ENCODE measurements at regions not wholly inside any gene's neighbourhood (a gene's known extent, or its start where the extent isn't known, plus 50 kb on each side); places are given as distances from the start of the nearest gene placed in this dataset.
A peak's percentile ranks its signal among the peaks of the same experiment; 100 is the strongest.

DNA sequence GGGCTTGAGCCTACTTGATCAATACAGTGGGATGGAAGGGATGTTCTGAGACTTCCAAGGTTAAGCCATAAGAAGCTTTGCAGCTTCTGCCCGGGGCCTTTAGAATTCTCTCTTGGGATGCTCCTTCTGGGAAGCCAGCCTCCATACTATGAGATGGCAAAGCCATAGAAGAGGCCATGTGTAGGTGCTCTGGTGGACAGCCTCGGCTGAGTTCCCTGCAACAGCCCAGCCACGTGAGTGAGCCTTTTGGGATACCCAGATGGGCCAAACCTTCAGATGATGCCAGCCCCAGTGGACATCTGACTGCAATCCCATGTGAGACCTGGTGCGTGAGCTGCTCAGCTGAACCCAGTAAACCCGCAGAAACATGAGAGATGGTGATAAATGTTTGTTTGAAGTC, 370.6 kb downstream of the RPS24 start:
- Histone ChIP-seq H3K4me1 (ENCODE audit: control insufficient read depth, extremely low read depth, insufficient read depth, low read length) (no peaks in the 10 kb centered on the region), H3K27me3 (ENCODE audit: control insufficient read depth, insufficient read depth, low read length) (peaks cover 19% of the 10 kb centered on the region), H3K27ac (ENCODE audit: insufficient read depth, low read length) (no peak overlapping the region), H3K4me2 (ENCODE audit: extremely low read depth, insufficient read depth, low read length) (no peak overlapping the region), H3K9me3 (ENCODE audit: control insufficient read depth, insufficient read depth, low read depth, low read length) (no peaks in the 10 kb centered on the region), H3K79me2 (ENCODE audit: control insufficient read depth, insufficient read depth, low read length) (no peaks in the 10 kb centered on the region), H3K36me3 (ENCODE audit: control insufficient read depth, insufficient read depth, low read length) (no peaks in the 10 kb centered on the region), H4K20me1 (ENCODE audit: control insufficient read depth, extremely low read depth, insufficient read depth, low read length) (no peaks in the 10 kb centered on the region), H3K4me3 (replicated peaks in 1 of 4; ENCODE audit: control extremely low read depth in 1 of 4, insufficient read depth in 1 of 4, low read depth in 3 of 4, low read length in 4 of 4) (no peak overlapping the region), H2AFZ (ENCODE audit: low read length) (no peak overlapping the region), H3K9ac (ENCODE audit: insufficient read depth, low read length) (no peak overlapping the region)
- TF ChIP-seq EZH2 (IDR thresholded peaks at IDR 0.05; ENCODE audit: low read length, missing control alignments) = no peak
- TF ChIP-seq, protein P1, sequence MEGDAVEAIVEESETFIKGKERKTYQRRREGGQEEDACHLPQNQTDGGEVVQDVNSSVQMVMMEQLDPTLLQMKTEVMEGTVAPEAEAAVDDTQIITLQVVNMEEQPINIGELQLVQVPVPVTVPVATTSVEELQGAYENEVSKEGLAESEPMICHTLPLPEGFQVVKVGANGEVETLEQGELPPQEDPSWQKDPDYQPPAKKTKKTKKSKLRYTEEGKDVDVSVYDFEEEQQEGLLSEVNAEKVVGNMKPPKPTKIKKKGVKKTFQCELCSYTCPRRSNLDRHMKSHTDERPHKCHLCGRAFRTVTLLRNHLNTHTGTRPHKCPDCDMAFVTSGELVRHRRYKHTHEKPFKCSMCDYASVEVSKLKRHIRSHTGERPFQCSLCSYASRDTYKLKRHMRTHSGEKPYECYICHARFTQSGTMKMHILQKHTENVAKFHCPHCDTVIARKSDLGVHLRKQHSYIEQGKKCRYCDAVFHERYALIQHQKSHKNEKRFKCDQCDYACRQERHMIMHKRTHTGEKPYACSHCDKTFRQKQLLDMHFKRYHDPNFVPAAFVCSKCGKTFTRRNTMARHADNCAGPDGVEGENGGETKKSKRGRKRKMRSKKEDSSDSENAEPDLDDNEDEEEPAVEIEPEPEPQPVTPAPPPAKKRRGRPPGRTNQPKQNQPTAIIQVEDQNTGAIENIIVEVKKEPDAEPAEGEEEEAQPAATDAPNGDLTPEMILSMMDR (conservative IDR thresholded peaks at IDR 0.05 in 1 of 2, IDR thresholded peaks at IDR 0.05 in 1 of 2; ENCODE audit: low read depth in 1 of 2, low read length in 2 of 2) = no peak
- DNase-seq (ENCODE audit: low read depth in 2 of 2) = no peak

DNA sequence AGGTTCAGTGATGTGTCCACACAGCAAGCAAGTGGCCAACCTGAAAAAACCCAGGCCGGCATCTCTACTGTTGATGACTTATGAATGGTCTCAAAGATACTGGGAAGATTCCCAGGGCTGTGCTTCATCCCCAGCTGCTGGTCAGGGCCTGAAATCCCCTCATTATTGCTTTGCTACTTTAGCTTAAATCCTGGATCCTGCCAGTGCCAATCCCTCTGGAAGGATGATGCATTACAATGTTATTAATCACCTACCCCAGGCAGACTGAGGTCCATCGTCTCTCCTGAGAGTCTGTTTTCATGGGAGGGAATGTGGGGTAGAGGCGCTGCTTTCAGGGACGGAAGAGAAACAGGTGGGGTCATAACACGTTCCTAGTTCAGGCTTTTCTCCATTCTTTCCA, 371.6 kb downstream of the RPS24 start:
- H3K4me3 ChIP-seq (replicated peaks in 1 of 4; ENCODE audit: control extremely low read depth in 1 of 4, insufficient read depth in 1 of 4, low read depth in 3 of 4, low read length in 4 of 4) = no peak overlapping the region
- H3K79me2 ChIP-seq (ENCODE audit: control insufficient read depth, insufficient read depth, low read length) = no peaks in the 10 kb centered on the region
- no peak overlapping the region for H3K27ac ChIP-seq (ENCODE audit: insufficient read depth, low read length)
- no peaks in the 10 kb centered on the region for H3K36me3 ChIP-seq (ENCODE audit: control insufficient read depth, insufficient read depth, low read length)
- no peak overlapping the region for H3K9ac ChIP-seq (ENCODE audit: insufficient read depth, low read length)
- H4K20me1 ChIP-seq (ENCODE audit: control insufficient read depth, extremely low read depth, insufficient read depth, low read length) = no peaks in the 10 kb centered on the region
- no peaks in the 10 kb centered on the region for H3K4me1 ChIP-seq (ENCODE audit: control insufficient read depth, extremely low read depth, insufficient read depth, low read length)
- TF ChIP-seq EZH2 (IDR thresholded peaks at IDR 0.05; ENCODE audit: low read length, missing control alignments) = no peak
- TF ChIP-seq, protein P1 (conservative IDR thresholded peaks at IDR 0.05 in 1 of 2, IDR thresholded peaks at IDR 0.05 in 1 of 2; ENCODE audit: low read depth in 1 of 2, low read length in 2 of 2) = no peak
- no peak overlapping the region for H2AFZ ChIP-seq (ENCODE audit: low read length)
- H3K27me3 ChIP-seq (ENCODE audit: control insufficient read depth, insufficient read depth, low read length) = peaks cover 21% of the 10 kb centered on the region
- H3K9me3 ChIP-seq (ENCODE audit: control insufficient read depth, insufficient read depth, low read depth, low read length) = no peaks in the 10 kb centered on the region
- peak in 1 of 2 donors; percentile 20 for DNase-seq (ENCODE audit: low read depth in 2 of 2)
- no peak overlapping the region for H3K4me2 ChIP-seq (ENCODE audit: extremely low read depth, insufficient read depth, low read length)

DNA sequence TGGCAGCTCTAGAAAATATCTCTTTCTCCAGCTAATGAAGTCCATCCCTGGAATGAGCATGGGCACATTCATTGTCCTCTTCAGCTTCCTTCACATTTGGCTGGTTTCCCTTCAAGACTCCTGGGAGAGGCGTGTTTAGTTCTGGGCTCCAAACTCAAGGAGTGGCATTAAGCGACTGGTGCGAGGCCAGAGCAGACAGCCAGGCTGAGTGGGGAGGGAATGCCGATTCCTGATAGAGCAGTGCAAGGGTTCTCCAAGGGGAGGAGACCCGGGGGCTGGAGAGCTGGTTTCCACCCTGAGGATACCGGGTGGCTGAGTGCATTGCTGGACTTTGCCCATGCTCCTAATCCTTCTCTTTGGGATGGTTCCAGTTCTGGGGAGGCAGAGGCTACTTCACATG, 372.1 kb downstream of the RPS24 start:
- no peak overlapping the region for H3K27ac ChIP-seq (ENCODE audit: insufficient read depth, low read length)
- DNase-seq (ENCODE audit: low read depth in 2 of 2) = no peak
- H3K4me3 ChIP-seq (replicated peaks in 1 of 4; ENCODE audit: control extremely low read depth in 1 of 4, insufficient read depth in 1 of 4, low read depth in 3 of 4, low read length in 4 of 4) = no peak overlapping the region
- no peaks in the 10 kb centered on the region for H4K20me1 ChIP-seq (ENCODE audit: control insufficient read depth, extremely low read depth, insufficient read depth, low read length)
- H3K9ac ChIP-seq (ENCODE audit: insufficient read depth, low read length) = no peak overlapping the region
- TF ChIP-seq, protein P1 (conservative IDR thresholded peaks at IDR 0.05 in 1 of 2, IDR thresholded peaks at IDR 0.05 in 1 of 2; ENCODE audit: low read depth in 1 of 2, low read length in 2 of 2) = no peak
- no peak for TF ChIP-seq EZH2 (IDR thresholded peaks at IDR 0.05; ENCODE audit: low read length, missing control alignments)
- H3K4me1 ChIP-seq (ENCODE audit: control insufficient read depth, extremely low read depth, insufficient read depth, low read length) = no peaks in the 10 kb centered on the region
- H3K4me2 ChIP-seq (ENCODE audit: extremely low read depth, insufficient read depth, low read length) = no peak overlapping the region
- no peaks in the 10 kb centered on the region for H3K9me3 ChIP-seq (ENCODE audit: control insufficient read depth, insufficient read depth, low read depth, low read length)
- no peaks in the 10 kb centered on the region for H3K79me2 ChIP-seq (ENCODE audit: control insufficient read depth, insufficient read depth, low read length)
- H3K27me3 ChIP-seq (ENCODE audit: control insufficient read depth, insufficient read depth, low read length) = peaks cover 21% of the 10 kb centered on the region
- no peak overlapping the region for H2AFZ ChIP-seq (ENCODE audit: low read length)
- H3K36me3 ChIP-seq (ENCODE audit: control insufficient read depth, insufficient read depth, low read length) = no peaks in the 10 kb centered on the region
